ENCODE measurements at regions not wholly inside any gene's neighbourhood (a gene's known extent, or its start where the extent isn't known, plus 50 kb on each side); places are given as distances from the start of the nearest gene placed in this dataset.
A peak's percentile ranks its signal among the peaks of the same experiment; 100 is the strongest.

DNA sequence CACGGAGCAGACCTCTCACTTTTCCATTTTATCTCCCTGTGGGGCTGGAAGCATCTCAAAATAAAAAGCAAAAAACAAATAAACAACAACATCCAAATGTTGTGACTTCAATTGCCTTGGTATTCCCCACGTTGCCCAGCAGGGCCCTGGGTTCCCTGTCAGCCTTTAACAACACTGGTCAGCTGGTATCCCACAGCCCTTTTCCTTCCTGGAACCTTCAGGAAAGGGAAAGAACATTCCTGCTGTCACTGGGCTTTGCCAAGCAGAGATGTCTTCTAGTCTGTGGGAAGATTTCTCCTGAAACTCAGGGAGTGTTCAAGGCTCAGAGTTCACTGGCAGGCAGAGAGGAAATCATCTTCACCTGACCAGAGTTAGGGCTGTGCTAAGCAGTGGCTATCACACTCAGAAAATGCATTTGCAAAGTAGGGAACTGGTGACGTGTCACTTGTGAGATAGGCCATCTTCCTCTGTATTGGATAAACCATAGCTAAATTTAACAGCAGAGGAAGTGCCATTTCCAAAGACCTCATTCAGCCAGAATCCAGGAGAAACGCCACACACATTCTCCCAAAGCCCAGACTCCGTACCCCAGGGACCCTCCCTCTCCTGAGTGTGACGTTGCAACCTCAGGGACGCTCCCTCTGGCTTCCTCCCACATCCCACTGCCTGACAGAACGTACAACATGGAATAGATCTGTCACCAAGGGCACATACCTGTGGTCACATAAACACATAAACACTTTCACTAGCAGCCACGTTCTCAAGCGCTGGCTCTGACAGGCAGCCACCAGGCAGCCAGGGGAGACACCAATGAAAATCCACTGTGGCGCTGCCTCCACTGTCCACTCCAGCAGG, 274.0 kb upstream of the DAPK1 start:
- Histone ChIP-seq H3K27me3 (peaks cover 0 to 12% (median 0%) of the 10 kb centered on the region in 7 donors), H3K27ac (no peak overlapping the region), H3K4me1 (peaks cover 0 to 8% (median 0%) of the 10 kb centered on the region in 9 donors), H3K36me3 (no peaks in the 10 kb centered on the region), H3K4me3 (peak overlapping the region in 1 of 10 donors; percentile 5), H3K9me3 (no peaks in the 10 kb centered on the region)
- DNase-seq (no peak), ATAC-seq (peak in 4 of 8 donors; percentile 16 to 70 (median 58))
- TF ChIP-seq, protein P1, sequence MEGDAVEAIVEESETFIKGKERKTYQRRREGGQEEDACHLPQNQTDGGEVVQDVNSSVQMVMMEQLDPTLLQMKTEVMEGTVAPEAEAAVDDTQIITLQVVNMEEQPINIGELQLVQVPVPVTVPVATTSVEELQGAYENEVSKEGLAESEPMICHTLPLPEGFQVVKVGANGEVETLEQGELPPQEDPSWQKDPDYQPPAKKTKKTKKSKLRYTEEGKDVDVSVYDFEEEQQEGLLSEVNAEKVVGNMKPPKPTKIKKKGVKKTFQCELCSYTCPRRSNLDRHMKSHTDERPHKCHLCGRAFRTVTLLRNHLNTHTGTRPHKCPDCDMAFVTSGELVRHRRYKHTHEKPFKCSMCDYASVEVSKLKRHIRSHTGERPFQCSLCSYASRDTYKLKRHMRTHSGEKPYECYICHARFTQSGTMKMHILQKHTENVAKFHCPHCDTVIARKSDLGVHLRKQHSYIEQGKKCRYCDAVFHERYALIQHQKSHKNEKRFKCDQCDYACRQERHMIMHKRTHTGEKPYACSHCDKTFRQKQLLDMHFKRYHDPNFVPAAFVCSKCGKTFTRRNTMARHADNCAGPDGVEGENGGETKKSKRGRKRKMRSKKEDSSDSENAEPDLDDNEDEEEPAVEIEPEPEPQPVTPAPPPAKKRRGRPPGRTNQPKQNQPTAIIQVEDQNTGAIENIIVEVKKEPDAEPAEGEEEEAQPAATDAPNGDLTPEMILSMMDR (IDR thresholded peaks at IDR 0.05): no peak
- intact Hi-C loops (cut with DNase I): loop anchor here in 1 of 10 donors (10.0 kb wide), 1 partner anchor 59 kb away; no protein-coding TSS in a partner anchor
- WGBS, 2 donors: 28 to 30% methylated on average over 11 of the region's 11 CpGs

DNA sequence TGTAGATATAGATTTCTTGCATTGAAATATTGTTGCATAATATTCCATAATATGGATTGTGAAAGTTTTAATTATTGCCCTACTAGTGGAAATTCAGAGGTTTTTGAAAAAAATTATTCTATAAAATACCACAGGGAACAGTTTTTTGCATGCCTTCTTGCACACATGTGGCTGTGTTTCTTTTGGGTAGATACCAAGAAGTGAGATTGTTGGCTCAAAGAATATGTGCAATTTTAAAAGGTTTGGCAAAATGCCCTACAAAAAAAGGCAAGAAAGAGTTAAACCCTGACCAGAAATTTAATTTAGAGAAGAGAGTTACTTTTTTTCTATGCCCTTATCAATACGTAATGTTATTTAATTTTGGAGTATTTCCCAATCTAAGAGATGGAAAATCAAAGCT, 270.8 kb upstream of the DAPK1 start:
- Histone ChIP-seq H3K4me3 (no peak overlapping the region), H3K36me3 (no peaks in the 10 kb centered on the region), H3K27me3 (peaks cover 0 to 12% (median 0%) of the 10 kb centered on the region in 7 donors), H3K27ac (no peak overlapping the region), H3K9me3 (peaks cover 0 to 5% (median 0%) of the 10 kb centered on the region in 11 donors), H3K4me1 (peaks cover 0 to 8% (median 0%) of the 10 kb centered on the region in 9 donors)
- TF ChIP-seq, protein P1 (IDR thresholded peaks at IDR 0.05): no peak
- DNase-seq (no peak), ATAC-seq (no peak)
- 67 to 75% methylated on average over 1 of the region's 1 CpG for WGBS, 2 donors
- intact Hi-C loops (cut with DNase I): loop anchor here in 1 of 10 donors (10.0 kb wide), 1 partner anchor 62 kb away; no protein-coding TSS in a partner anchor

DNA sequence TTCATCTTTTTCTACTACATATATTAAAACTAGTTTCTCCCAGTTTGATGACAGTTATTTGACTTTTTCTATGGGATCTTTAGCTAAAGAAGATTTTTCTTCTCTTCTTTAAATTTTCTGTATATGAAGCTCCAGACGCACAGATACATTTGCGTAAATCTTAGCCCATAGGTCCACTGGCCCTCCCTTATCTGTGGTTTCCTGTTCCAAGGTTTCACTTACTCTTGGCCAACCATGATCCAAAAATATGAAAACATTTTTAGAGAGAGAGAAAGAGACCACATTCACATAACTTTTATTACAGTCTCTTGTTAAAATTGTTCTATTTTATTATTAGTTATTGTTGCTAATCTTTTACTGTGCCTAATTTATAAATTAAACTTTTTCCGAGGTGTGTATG, 270.2 kb upstream of the DAPK1 start:
- Histone ChIP-seq H3K9me3 (peaks cover 0 to 7% (median 0%) of the 10 kb centered on the region in 11 donors), H3K36me3 (no peaks in the 10 kb centered on the region), H3K27ac (no peak overlapping the region), H3K4me1 (peaks cover 0 to 8% (median 0%) of the 10 kb centered on the region in 9 donors), H3K27me3 (peaks cover 0 to 12% (median 0%) of the 10 kb centered on the region in 7 donors), H3K4me3 (no peak overlapping the region)
- ATAC-seq (no peak), DNase-seq (no peak)
- 67 to 70% methylated on average over 3 of the region's 3 CpGs for WGBS, 2 donors
- intact Hi-C loops (cut with DNase I): loop anchor here in 1 of 10 donors (10.0 kb wide), 1 partner anchor 63 kb away; no protein-coding TSS in a partner anchor
- TF ChIP-seq, protein P1 (IDR thresholded peaks at IDR 0.05): no peak

DNA sequence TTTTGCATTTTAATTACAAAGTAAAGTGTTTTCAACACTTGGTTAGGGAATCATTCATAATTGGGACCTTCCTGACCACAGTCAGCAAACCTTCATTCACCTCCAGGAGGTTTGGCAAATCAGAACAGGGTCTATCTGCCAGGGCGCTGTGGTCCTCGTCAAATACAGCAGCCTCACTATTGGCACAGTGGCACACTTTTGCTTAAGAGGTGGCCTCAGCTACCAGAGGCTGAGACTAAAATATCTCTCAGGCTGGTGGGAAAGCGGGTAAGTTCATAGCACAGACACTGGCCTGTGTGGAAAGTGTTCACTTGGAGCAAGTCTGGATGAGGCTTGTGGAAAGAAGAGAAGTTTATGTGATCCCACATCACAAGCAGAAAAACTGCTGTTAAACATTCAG, 268.6 kb upstream of the DAPK1 start:
- no peak for DNase-seq
- Histone ChIP-seq H3K9me3 (peaks cover 0 to 7% (median 0%) of the 10 kb centered on the region in 11 donors), H3K4me3 (no peak overlapping the region), H3K36me3 (no peaks in the 10 kb centered on the region), H3K4me1 (peaks cover 0 to 2% (median 0%) of the 10 kb centered on the region in 9 donors), H3K27ac (no peak overlapping the region), H3K27me3 (peaks cover 0 to 12% (median 0%) of the 10 kb centered on the region in 7 donors)
- WGBS, 2 donors: 52 to 64% methylated on average over 3 of the region's 3 CpGs
- intact Hi-C loops (cut with DNase I): loop anchor here in 1 of 10 donors (10.0 kb wide), 1 partner anchor 64 kb away; no protein-coding TSS in a partner anchor
- TF ChIP-seq, protein P1 (IDR thresholded peaks at IDR 0.05): no peak
- ATAC-seq: peak in 1 of 8 donors; percentile 61
